ENCODE measurements at regions not wholly inside any gene's neighbourhood (a gene's known extent, or its start where the extent isn't known, plus 50 kb on each side); places are given as distances from the start of the nearest gene placed in this dataset.

DNA sequence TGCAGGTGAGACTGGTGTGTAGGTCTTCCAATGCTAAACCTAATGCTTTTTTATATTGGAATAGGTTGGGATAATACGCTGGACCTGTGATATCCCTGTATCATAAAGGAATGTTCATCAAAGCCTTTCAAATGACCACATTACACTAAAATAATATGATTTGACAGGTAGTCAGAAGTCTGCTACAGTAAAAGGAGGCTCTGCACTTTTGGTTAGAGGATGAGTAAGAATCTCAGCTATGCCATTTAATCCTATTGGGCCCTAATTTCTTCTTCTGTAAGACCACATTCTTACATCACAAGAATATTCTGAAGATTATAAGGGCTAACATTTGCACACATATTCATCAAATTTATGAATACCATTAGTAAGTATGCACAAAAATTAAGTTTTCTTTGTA is 250.5 kb upstream of the FLRT2 start:
- no peak for TF ChIP-seq EZH2phosphoT487 (IDR thresholded peaks at IDR 0.05; ENCODE audit: unreplicated experiment)
- TF ChIP-seq ZNF331 (CRISPR knock-in tag; IDR thresholded peaks at IDR 0.05; ENCODE audit: low read depth) = no peak
- TF ChIP-seq, protein P1, sequence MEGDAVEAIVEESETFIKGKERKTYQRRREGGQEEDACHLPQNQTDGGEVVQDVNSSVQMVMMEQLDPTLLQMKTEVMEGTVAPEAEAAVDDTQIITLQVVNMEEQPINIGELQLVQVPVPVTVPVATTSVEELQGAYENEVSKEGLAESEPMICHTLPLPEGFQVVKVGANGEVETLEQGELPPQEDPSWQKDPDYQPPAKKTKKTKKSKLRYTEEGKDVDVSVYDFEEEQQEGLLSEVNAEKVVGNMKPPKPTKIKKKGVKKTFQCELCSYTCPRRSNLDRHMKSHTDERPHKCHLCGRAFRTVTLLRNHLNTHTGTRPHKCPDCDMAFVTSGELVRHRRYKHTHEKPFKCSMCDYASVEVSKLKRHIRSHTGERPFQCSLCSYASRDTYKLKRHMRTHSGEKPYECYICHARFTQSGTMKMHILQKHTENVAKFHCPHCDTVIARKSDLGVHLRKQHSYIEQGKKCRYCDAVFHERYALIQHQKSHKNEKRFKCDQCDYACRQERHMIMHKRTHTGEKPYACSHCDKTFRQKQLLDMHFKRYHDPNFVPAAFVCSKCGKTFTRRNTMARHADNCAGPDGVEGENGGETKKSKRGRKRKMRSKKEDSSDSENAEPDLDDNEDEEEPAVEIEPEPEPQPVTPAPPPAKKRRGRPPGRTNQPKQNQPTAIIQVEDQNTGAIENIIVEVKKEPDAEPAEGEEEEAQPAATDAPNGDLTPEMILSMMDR (conservative IDR thresholded peaks at IDR 0.05; ENCODE audit: low read depth in 2 of 2) = no peak
- no peak for TF ChIP-seq POLR2AphosphoS5 (IDR thresholded peaks at IDR 0.05; ENCODE audit: low read depth)
- TF ChIP-seq, protein P2, sequence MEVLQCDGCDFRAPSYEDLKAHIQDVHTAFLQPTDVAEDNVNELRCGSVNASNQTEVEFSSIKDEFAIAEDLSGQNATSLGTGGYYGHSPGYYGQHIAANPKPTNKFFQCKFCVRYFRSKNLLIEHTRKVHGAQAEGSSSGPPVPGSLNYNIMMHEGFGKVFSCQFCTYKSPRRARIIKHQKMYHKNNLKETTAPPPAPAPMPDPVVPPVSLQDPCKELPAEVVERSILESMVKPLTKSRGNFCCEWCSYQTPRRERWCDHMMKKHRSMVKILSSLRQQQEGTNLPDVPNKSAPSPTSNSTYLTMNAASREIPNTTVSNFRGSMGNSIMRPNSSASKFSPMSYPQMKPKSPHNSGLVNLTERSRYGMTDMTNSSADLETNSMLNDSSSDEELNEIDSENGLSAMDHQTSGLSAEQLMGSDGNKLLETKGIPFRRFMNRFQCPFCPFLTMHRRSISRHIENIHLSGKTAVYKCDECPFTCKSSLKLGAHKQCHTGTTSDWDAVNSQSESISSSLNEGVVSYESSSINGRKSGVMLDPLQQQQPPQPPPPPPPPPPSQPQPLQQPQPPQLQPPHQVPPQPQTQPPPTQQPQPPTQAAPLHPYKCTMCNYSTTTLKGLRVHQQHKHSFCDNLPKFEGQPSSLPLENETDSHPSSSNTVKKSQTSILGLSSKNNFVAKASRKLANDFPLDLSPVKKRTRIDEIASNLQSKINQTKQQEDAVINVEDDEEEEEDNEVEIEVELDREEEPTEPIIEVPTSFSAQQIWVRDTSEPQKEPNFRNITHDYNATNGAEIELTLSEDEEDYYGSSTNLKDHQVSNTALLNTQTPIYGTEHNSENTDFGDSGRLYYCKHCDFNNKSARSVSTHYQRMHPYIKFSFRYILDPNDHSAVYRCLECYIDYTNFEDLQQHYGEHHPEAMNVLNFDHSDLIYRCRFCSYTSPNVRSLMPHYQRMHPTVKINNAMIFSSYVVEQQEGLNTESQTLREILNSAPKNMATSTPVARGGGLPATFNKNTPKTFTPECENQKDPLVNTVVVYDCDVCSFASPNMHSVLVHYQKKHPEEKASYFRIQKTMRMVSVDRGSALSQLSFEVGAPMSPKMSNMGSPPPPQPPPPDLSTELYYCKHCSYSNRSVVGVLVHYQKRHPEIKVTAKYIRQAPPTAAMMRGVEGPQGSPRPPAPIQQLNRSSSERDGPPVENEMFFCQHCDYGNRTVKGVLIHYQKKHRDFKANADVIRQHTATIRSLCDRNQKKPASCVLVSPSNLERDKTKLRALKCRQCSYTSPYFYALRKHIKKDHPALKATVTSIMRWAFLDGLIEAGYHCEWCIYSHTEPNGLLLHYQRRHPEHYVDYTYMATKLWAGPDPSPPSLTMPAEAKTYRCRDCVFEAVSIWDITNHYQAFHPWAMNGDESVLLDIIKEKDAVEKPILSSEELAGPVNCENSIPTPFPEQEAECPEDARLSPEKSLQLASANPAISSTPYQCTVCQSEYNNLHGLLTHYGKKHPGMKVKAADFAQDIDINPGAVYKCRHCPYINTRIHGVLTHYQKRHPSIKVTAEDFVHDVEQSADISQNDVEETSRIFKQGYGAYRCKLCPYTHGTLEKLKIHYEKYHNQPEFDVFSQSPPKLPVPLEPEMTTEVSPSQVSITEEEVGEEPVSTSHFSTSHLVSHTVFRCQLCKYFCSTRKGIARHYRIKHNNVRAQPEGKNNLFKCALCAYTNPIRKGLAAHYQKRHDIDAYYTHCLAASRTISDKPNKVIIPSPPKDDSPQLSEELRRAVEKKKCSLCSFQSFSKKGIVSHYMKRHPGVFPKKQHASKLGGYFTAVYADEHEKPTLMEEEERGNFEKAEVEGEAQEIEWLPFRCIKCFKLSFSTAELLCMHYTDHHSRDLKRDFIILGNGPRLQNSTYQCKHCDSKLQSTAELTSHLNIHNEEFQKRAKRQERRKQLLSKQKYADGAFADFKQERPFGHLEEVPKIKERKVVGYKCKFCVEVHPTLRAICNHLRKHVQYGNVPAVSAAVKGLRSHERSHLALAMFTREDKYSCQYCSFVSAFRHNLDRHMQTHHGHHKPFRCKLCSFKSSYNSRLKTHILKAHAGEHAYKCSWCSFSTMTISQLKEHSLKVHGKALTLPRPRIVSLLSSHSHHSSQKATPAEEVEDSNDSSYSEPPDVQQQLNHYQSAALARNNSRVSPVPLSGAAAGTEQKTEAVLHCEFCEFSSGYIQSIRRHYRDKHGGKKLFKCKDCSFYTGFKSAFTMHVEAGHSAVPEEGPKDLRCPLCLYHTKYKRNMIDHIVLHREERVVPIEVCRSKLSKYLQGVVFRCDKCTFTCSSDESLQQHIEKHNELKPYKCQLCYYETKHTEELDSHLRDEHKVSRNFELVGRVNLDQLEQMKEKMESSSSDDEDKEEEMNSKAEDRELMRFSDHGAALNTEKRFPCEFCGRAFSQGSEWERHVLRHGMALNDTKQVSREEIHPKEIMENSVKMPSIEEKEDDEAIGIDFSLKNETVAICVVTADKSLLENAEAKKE (CRISPR knock-in tag; IDR thresholded peaks at IDR 0.05) = no peak
- TF ChIP-seq, protein P3, sequence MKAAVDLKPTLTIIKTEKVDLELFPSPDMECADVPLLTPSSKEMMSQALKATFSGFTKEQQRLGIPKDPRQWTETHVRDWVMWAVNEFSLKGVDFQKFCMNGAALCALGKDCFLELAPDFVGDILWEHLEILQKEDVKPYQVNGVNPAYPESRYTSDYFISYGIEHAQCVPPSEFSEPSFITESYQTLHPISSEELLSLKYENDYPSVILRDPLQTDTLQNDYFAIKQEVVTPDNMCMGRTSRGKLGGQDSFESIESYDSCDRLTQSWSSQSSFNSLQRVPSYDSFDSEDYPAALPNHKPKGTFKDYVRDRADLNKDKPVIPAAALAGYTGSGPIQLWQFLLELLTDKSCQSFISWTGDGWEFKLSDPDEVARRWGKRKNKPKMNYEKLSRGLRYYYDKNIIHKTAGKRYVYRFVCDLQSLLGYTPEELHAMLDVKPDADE (IDR thresholded peaks at IDR 0.05) = no peak
- TF ChIP-seq ZNF114 (CRISPR knock-in tag; IDR thresholded peaks at IDR 0.05) = no peak
- Histone ChIP-seq H3K36me3 (ENCODE audit: insufficient read depth) (no peaks in the 10 kb centered on the region), H4K20me1 (replicated peaks; ENCODE audit: insufficient read depth) (no peaks in the 10 kb centered on the region), H3F3A (replicated peaks; ENCODE audit: low read depth) (no peaks in the 10 kb centered on the region), H3K79me2 (replicated peaks; ENCODE audit: insufficient read depth) (no peaks in the 10 kb centered on the region), H3K27me3 (ENCODE audit: insufficient read depth) (no peaks in the 10 kb centered on the region), H3K27ac (ENCODE audit: low read depth) (no peak overlapping the region), H3K4me3 (no peak overlapping the region), H3K4me2 (no peak overlapping the region), H3K4me1 (ENCODE audit: insufficient read depth) (no peaks in the 10 kb centered on the region), H2AFZ (no peak overlapping the region), H3K9me2 (ENCODE audit: insufficient read depth) (no peaks in the 10 kb centered on the region)
- Mint-ChIP-seq H3K36me3 (ENCODE audit: low read depth) (no peaks in the 10 kb centered on the region), H3K4me3 (no peak overlapping the region), H3K27ac (no peak overlapping the region), H3K9me3 (no peaks in the 10 kb centered on the region), H3K27me3 (ENCODE audit: insufficient read depth, low read depth, poor library complexity) (no peaks in the 10 kb centered on the region), H3K4me1 (peaks cover 6% of the 10 kb centered on the region; the same call in 2 of the 3 replicates)
- DNase-seq (ENCODE audit: low spot score) (no peak), ATAC-seq (no peak)

Data from GM23338 (cell line).